Kidney epithelial cell (primary cell): ENCODE measurements at regions not wholly inside any gene's neighbourhood (a gene's known extent, or its start where the extent isn't known, plus 50 kb on each side); places are given as distances from the start of the nearest gene placed in this dataset.

Source experiments
- DNase-seq: peaks from one replicate; pipeline ENCODE4 v3.0.0-alpha.2; 2010; ENCODE audit warnings: low read depth
- H3K27me3 ChIP-seq: 2 replicates; pipeline ENCODE4 v1.6.0; 2011; ENCODE audit warnings: low read length; ENCODE audit not compliant: control insufficient read depth, insufficient read depth
- H3K36me3 ChIP-seq: 2 replicates; pipeline ENCODE4 v1.5.1; 2011; ENCODE audit warnings: low read length; ENCODE audit not compliant: control insufficient read depth, insufficient read depth
- H3K4me3 ChIP-seq: 2 replicates; pipeline ENCODE4 v1.5.1; 2011; ENCODE audit warnings: low read depth, mild to moderate bottlenecking, control low read depth, low read length
- TF ChIP-seq, protein P1 (sequence below): IDR thresholded peaks from 2 replicates; pipeline ENCODE4 v1.5.1; 2011; ENCODE audit warnings: mild to moderate bottlenecking, moderate library complexity, low read length, control low read depth, inconsistent platforms; ENCODE audit not compliant: insufficient read depth, poor library complexity, severe bottlenecking

DNA sequence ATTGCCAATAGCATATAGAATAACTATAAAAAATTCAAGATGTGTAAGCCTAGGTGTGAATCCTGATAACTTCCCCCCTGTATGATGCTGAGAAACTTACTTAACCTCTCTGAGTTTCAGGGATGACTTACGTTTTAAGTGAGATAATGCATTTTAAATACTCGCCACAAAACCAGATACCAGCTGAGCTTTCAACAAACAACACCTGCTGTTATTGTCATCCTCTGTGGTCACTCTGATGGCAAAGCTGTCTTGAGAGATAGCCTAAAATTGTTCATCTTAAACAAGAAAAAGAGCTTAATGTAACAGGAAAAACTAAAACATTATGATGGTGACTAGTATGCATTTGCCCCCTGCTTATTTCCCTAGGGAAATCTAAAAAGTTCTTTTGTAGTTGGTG lies 131.5 kb downstream of the RAD51AP2 start:
- no peaks in the 10 kb centered on the region for H3K27me3 ChIP-seq
- H3K4me3 ChIP-seq: no peak overlapping the region
- H3K36me3 ChIP-seq: no peaks in the 10 kb centered on the region
- DNase-seq: no peak
- TF ChIP-seq, protein P1, sequence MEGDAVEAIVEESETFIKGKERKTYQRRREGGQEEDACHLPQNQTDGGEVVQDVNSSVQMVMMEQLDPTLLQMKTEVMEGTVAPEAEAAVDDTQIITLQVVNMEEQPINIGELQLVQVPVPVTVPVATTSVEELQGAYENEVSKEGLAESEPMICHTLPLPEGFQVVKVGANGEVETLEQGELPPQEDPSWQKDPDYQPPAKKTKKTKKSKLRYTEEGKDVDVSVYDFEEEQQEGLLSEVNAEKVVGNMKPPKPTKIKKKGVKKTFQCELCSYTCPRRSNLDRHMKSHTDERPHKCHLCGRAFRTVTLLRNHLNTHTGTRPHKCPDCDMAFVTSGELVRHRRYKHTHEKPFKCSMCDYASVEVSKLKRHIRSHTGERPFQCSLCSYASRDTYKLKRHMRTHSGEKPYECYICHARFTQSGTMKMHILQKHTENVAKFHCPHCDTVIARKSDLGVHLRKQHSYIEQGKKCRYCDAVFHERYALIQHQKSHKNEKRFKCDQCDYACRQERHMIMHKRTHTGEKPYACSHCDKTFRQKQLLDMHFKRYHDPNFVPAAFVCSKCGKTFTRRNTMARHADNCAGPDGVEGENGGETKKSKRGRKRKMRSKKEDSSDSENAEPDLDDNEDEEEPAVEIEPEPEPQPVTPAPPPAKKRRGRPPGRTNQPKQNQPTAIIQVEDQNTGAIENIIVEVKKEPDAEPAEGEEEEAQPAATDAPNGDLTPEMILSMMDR: no peak

DNA sequence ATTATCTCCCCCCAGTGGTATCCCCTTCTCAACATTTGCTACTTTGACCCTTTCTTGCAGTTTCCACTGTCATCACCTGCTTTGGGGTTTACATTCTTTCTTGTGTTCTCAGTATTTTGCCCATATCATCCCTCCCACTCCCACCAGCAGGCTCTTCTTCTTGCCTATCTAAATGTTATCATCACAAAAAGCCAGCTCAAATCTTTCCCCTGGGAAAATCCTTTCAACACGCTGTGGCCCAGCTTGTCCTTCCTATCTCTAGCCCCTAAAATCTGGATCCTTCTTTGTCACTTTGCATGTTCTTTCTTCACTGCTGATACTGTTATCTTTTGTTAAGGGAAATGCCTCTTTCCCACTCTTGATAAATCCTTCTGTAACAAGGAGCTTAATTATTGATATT lies 138.2 kb downstream of the RAD51AP2 start:
- DNase-seq: no peak
- H3K27me3 ChIP-seq: no peaks in the 10 kb centered on the region
- H3K4me3 ChIP-seq: no peak overlapping the region
- no peaks in the 10 kb centered on the region for H3K36me3 ChIP-seq
- TF ChIP-seq, protein P1: no peak

DNA sequence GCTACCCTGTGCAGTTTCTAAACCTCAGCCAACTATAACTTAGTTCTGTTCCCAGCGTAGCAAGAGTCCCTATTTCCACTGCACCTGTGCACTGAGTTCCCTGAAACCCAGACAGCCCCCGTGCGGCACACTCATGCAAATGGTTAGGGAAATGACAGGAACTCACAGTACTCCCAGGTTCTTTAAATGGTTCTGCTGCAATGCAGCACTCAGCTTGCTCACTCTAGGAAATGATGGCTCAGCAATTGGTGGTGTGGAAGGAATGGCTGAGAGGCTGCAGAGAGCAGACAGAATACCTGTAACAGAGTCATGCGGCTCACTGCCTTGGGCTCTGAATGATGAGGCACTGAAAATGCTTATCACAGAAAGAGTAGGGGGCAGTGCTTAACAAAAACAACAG lies 143.0 kb downstream of the RAD51AP2 start:
- H3K27me3 ChIP-seq: no peaks in the 10 kb centered on the region
- no peak for DNase-seq
- TF ChIP-seq, protein P1: no peak
- H3K36me3 ChIP-seq: no peaks in the 10 kb centered on the region
- no peak overlapping the region for H3K4me3 ChIP-seq

DNA sequence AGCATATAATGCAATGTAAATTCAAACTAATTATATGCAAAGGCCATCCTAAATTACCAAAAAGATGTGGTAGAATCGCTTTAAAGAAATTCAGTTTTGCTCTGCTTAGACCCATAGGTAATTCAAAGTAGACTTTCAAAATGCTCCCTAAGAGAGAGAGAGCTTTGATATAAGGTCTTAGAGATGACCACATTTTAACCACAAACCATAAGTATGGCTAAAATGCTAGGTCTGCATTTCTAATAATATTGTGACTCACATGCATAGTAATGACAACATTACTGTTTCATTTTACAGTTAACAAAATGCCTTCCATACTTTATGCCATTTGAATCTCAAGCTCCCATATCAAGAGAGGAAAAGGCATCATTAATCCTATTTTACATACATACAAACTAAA lies 144.5 kb downstream of the RAD51AP2 start:
- Histone ChIP-seq H3K36me3 (no peaks in the 10 kb centered on the region), H3K4me3 (no peak overlapping the region), H3K27me3 (no peaks in the 10 kb centered on the region)
- DNase-seq: no peak
- TF ChIP-seq, protein P1: no peak

DNA sequence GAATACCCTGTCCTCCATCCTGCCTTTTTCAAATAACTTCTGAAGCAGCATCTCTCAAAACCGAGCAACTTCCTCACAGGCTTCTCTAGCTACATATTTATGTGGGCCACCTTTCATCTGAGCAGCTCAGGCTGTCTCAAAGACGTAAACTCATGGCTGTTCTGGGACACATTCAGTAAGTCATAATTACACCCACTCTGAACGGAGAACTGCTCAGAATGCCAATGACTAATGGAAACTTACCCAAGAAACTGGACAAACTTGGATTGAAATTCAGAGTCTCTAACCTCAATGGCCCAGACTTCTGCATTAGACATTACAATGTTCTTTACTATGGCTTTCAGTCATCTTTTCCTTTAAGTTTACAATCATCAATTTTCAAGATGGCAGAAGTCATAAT lies 145.2 kb downstream of the RAD51AP2 start:
- H3K27me3 ChIP-seq: no peaks in the 10 kb centered on the region
- no peak overlapping the region for H3K4me3 ChIP-seq
- TF ChIP-seq, protein P1: no peak
- no peaks in the 10 kb centered on the region for H3K36me3 ChIP-seq
- no peak for DNase-seq

DNA sequence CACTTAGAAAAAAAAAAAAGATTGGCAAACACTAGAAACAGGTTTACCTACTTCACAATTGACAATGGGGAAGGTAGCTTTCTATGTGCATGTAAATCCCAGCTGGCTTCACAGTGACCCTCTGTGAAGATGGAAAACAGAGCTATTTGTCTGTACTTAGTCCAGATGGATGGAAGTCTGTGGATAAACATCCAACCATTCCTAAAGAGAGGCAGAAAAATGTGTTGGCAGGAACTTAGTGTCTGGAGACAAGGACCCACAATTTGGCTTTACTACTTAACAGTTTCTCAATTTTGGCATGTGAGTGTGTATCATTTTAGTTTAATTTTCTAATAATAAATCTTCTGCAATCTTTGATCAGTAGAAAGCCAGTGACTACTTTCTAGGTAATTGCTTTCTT lies 154.4 kb downstream of the RAD51AP2 start:
- TF ChIP-seq, protein P1: no peak
- Histone ChIP-seq H3K4me3 (no peak overlapping the region), H3K27me3 (no peaks in the 10 kb centered on the region), H3K36me3 (no peaks in the 10 kb centered on the region)
- no peak for DNase-seq
